ENCODE measurements at regions not wholly inside any gene's neighbourhood (a gene's known extent, or its start where the extent isn't known, plus 50 kb on each side); places are given as distances from the start of the nearest gene placed in this dataset.

DNA sequence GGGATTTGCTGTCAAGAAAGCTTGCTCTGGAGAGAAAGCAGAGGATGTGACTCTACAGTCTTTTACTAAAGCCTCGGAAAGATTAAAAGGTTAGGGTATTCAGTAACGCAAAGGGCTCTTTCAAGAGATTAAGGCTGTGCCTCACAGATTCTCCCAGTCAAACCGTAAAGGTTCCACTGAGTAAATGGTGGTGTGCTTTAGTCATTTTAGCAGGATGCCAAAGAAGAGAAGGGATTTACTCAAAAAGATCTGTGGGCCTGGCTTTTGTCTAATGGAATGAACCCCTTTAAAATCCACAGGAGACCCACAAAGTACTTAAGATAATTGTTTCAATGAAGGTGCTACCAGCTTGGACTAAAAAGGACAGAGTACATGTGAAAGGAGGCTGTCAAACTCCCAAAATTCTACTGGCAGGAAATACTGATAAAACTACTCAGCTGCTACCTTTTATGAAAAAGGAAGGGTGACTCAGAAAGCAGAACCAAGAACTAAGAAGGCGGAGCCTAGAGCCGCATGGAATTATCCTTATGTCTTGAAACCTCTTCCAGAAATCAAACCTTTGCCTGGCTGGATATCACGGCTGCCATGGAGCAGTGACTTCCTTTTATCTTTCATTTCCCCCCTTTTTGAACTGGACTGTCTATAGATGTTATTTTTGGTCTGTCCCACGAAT lies 670.2 kb upstream of the ZEB2 start:
- DNase-seq = peak; percentile 17

DNA sequence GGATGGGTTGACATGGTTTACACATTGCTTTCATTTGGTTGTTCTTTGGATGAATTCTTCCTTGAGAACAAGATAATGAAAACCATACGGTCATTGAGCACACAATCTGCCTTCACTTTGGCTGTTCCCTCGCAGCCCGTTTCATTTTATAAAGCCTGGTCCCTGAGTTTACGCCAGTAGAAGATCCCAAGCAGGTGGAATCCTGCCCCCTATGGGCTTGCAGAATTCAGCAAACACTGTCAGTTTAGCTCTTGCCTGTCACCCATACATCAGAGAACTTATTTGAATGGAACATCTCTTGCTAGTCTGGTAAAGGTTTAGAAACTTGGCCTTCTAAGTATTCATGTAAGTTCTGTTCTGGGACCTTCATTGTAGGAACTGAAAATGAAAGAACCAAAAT lies 666.4 kb upstream of the ZEB2 start:
- peak; percentile 54 for DNase-seq

DNA sequence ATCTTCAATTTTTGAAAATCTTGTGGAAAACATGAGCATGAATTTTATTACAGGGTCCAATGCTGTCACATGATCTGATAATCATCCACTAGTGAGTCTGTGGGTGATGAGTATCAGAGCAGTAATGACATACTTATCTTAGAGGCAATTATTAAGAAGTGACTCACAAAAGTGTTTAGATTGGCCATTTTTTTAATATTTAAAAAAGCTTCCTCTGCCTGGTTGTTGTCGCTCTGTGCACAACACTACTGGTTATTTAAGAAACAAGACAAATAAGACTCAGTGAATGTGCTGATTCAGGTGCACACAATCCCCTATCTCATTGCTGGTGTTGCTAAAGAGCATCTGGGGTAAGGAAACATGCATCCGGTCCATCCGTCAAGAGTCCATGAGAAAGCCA lies 665.8 kb upstream of the ZEB2 start:
- peak; percentile 54 for DNase-seq

DNA sequence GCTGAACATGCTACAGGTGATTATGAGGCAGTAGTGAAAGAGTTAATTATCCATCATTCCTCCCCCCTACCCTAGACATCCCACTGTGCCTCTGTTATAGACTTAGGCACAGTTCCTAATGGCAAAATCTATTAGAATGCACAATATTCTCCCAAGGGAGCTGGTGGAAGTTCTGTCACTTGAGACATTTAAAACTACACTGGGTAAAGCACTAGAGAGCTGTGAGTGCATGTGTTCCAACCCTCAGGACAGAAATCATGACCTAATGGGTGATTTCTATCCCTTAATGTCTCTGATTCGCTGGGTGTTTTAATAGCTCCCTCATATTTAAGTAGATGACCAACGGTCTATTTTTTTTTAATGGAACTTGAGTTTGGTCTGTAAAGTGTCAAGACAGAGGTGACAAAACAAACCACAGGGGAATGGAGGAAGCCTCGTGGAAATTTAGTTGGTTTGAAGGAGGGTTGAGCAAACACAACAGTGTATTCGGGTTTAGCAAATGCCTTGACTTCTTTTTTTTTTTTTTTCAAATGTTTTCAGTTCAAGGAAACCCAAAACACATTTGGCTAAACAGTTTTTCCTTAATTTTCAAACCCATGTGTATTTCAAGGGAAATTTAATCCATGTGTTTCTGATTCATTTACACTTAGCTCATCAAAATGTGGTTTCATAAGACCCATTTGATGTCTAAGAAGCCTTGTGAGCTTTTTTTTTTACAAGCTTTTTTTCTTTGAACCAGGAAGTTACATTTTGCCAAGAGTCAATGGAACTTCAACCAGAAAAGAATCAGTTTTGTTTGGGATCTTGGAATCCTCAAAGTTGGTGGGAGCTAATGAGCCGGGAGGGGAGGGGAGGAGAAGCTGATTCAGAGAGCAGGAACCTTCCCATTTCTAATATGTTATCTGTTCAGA lies 665.1 kb upstream of the ZEB2 start:
- peak; percentile 88 for DNase-seq

DNA sequence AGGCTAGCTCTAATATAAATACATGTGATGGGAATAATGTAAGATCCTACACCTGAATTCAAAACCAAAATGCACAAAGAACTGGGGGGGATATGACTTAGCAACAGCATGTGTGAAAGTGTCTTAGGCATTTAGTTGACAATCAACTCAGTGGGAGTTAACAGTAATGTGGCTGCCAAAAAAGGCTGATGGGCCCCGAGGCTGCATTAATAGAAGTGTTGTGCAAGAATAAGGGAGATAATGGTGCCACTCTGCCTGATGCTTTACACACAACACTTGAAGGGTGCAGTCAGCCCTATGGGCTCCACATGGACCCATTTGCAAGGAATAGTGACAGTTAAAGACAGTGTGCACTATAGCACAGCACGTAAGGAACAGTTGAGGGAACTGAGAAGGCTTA lies 649.4 kb upstream of the ZEB2 start:
- no peak for DNase-seq

DNA sequence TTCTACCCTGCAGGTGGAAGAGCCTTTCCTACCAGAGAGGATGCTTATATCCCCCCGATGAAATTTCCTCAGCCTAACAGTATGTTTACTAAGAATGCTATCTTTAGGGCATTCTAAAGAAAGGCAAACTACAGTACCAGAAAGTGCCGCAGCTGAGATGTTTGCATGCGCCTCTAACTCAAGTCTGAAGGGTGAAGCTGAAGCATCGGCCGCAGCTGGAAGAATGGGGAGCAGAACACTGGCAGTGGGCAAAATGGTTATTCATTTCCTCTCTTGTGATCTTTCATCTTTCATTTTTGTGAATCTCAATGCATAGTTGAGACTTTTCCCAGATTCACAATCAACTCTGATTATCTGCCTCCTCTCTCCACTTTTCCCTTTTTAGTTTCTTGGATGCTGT lies 648.2 kb upstream of the ZEB2 start:
- DNase-seq = no peak

DNA sequence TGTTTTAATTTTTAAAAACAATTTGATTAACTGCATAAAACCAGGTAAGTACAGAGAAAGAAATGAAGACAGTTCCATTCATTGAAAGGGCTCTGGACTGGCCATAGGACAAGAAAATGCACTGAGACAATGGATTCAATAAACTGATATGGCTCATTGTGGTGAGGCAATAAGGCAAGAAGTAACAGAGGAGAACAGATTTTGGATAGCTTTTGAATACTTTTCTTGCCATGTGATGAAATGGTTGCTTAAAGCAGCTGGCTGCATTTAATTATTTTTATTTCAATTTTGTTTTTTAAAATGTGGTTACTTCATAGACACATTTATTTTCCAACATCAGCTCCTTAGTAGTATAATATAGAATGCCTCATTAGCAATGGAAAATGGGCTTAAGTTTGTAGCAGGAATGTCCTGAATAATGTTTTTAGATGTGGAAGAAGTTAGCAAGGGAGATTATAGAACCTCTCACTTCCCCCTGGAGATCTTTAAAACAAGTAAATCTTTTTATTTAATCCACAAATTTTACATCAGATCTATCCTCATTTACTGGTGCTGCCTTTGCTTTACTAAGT lies 646.9 kb upstream of the ZEB2 start:
- no peak for DNase-seq

DNA sequence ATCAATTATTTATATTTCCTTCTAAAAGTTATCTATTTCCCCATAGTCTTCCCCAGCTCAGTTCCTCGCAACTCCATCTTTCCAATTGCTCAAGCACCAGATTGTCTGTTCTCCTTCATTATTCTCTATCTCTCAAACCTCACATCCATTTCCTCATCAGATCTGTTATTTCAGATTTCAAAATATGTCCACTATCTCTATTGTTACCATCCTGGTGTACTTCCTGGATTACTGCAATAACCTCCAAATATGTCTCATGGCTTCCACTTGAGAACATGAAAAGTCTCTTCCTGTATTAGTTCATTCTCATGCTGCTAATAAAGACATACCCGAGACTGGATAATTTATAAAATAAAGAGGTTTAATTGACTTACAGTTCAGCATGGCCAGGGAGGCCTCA lies 641.7 kb upstream of the ZEB2 start:
- DNase-seq = no peak

DNA sequence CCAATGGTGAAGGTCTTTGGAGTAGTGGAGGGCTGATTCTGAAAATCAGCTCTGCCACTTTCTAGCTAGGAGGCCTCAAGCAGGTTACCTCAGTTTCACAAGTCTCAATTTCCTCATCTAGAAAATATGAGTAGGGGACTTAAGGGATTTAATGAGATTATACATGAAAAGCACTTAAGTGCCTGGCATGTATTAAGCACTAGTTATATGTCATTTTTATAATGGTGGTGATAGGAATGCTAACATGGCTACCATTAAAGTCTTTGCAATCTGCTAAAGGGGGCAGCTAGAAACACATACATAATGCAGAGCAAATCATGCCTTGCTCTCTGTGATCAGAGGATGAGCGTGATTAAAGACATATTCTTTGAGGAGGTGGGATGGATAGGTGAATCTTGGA lies 640.9 kb upstream of the ZEB2 start:
- DNase-seq = no peak

DNA sequence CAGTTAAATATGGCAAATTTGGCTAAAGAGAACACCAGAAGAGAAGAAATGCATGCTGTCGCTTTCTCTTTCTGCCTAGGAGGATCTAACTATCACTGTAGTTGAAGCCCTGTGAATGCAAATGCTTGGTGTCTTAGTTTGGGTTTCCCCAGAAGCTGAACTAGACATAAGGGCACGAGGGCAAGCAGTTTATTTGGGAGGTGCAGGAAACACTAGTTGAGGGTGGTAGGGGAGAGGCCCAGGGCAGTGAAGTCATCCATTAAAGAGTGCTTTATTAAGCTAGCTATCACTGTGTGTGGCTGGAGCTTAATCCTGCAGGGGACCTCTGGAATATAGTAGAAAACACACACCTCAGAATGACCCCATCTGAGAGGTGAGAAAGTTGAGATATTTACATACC lies 639.8 kb upstream of the ZEB2 start:
- DNase-seq = no peak

DNA sequence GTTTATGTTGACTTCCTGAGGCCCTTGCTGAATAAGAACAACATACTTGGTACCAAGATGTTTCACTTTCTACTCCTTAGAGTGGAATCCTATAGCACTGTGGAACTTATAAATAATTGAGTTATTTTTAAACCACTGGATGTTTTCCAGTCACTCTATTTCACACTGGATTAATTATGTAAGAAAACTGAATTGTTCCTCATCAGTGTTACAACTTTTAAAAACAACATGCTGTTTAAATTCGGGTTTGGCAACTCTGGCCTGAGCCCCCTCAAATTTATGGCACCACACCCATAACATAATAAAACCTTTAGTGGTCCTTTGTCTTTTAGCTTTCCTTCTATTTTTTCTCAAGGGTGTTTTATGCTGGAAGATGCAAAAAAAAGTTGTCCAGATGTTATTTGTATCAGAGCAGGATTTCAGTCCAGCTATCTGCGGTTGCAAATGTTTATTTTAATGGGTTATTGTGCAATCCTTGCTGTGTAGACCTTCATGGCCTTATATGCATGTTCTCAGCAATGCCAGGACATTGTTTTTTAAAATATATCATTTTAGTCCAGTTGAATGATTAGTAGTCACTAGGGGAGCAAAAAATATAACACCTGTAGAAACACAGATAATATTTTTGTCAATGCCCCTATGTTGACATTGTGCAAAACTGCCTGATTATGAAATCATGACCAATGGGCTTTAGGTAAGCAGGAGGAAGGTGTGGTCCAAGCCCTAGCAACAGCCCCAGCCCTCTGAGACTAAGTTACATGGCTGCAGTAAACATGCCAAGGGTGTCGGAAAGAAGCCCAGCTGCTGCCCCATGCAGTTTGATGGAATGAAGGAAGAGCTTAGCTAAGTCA lies 638.0 kb upstream of the ZEB2 start:
- DNase-seq = peak; percentile 85

DNA sequence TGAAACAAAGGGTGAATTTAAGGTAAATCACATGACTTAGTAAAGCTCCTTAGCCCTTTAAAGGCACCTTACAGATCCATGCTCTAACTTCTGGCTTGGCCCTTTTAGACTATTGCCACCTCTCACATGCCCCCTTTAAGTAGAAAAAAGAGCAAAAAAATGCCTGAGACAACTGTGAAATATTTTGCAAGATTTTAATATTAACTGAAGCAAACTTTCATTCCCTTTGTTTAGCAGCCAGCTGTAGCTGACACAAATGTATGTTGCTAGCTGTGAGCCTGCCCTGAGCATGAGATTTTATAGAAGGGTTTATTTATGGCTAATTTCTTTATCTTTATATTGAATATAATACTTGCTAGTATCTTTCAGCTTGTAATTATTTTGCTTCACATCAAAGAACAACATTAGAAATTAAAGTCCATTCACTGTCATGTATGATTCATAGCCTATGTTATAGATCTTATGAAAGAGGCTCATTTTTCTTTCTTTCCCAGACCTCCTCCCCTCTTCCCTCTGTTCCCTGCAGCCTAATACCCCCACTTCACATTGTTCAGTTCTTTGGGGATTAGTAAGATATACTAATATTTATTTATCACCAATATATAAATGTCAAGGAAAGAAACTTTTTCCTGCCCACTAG lies 637.2 kb upstream of the ZEB2 start:
- DNase-seq = peak; percentile 1

DNA sequence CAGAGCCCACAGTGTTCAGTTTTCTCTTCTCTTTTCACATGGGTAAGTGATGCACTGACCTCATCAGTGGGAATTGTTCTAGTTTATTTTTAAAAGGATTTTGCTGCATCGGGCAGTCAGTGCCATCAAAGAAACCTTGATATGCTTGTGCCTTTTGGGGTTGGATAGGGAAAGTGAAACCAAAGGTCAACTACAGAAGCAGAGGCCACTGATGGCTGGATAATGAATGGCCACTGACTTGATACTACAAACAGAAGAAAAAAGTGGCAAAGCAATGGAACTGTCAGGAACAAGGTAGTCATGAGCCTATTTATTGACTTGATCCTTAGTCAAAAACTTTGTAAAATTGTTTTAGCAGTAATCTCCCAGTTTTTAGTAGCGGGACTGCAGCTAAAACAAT lies 636.3 kb upstream of the ZEB2 start:
- DNase-seq = no peak

DNA sequence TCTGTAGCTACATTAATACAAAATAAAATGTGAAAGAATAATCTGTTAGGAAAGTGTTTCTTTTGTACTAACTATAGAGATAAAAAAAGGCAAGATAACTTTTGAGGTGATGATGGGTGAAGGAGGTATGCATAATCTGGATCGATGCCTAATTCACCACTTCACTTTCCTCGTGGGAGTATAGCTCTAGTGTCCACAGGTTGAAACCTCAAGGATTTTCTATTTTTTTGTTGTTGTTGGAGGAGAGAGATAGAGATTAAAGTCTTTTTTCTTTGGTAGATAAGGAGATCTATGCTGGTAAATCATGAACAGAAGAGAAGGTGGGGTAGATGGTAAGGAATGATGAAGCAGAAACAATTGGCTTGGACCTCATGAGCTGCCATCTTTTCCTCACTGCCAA lies 635.3 kb upstream of the ZEB2 start:
- no peak for DNase-seq

DNA sequence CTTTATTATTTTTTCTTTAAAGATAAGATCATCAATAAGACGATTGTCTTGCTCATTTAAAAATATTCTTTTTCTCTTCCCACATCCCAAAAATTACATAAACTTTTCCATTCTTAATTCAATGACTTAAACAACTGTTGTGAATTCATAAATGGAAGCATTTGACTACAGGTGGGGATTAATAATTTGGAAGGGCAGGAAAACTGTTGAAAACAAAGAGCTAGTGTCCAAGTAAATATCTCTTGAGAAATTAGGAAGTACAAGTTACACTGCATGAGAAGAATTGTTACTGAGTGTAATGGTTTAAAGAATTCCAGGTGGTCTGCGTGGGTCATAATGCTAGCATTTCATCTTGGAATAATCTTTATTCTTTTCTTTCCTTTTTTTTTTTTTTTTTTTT lies 634.8 kb upstream of the ZEB2 start:
- no peak for DNase-seq

DNA sequence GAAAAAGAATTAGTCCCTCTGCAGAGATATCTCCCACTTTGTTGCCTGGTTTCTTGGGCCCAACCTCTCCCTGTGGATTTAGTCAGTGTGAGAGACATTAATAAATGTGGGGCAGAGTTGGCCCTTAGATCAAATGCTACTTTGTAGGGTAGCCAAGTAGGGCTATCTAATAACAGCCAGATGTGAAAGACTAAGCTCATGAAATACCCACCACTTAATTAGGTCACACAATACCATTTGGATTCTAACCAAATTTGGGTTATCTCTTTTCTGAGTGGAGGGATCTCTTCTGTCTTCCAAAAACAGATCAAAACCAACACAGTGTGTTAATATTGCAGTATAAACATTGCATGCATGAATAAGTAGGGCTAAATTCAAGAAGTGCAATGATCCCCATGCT lies 626.8 kb upstream of the ZEB2 start:
- no peak for DNase-seq

DNA sequence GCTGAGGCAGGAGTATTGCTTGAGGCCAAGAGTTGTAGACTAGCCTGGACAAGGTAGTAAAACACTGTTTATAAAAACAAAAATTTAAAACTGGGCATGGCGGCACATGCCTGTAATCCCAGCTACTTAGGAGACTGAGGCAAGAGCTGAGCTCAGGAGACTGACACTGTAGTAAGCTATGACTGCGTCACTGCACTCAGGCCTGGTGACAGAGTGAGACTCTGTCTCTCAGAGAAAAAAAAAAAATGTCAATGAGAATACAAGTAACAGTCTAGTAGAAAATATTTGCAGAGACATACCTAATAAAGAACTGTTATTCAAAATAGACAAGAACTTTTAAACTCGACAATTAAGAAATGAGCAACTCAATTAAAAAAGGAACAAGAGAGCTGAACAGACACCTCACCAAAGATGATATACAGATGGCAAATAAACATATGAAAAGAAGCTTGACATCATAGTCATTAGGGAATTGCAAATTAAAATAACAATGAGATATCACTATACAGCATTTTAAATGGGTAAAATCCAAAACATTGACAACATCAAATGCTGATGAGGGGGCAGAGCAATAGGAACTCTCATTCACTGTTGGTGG lies 624.3 kb upstream of the ZEB2 start:
- no peak for DNase-seq

DNA sequence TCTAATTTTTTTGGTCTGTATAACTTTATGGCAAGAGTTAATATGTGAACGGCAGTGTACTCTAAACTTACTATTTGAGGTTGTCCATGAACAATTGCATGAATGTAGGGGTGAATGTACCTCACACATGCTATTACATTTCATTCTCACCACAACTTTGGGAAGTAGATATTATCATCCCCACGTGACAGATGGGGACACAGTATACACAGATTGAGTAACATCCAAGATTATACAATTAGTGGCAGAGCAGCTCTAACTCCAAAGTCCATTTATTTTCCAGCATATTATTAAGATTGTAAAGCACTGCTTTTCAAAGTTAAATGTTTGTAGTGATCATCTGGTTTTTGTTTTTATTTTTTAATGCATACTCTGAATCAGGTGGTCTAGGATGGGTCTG lies 622.1 kb upstream of the ZEB2 start:
- DNase-seq = no peak

DNA sequence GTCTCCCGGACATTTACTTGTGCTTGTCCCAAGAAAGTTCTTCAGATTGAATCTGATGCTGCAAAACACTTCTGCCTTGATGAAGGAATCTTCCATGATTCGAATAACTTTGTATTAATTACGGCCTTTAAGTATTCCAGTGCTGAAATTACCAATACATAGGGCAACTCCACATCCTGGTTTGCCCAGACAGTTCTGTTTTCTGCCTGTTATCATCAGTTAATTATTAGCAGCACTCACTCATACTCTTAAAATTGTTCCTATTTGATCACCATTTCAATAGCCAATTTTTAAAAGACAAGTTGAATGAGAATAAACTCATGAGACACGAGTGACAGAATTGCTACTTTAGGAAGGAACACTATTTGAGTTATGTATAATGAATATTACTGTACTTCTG lies 620.7 kb upstream of the ZEB2 start:
- no peak for DNase-seq

DNA sequence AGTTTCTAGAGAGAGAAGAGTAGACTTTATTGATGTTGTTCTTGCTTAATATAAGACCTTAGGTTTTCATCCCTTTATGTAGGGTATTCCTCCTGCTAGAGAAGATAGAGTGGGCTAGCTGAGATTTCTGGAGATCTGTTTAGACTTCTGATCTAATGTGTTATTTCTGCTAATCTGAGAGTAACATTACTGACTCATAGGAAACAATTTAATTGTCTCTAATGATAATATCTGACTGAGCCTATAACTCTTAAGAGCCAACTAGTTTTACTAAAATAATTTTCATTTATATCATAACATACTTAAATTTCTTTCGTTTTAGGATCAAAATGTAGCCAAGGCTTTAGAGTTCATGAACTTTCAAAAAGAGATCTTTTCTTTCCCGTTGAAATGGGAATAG lies 618.7 kb upstream of the ZEB2 start:
- no peak for DNase-seq

DNA sequence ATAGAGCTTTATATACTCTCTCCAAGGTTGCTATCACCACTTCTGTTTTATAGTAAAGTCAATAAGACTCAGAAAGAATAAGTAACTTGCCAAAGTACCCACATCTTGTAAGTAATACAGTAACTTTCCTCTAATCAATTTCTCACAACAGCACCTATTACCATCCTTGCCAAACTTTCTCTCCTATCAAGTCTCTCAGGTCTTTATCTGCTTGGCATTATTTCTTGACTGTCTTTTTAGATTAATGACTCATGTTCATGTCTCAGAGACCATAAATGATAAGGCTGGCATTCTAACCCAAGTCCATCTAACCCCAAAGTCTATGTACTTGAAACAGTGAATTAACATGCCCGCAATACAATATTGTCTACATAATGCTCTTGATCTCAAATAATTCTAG lies 618.0 kb upstream of the ZEB2 start:
- no peak for DNase-seq

DNA sequence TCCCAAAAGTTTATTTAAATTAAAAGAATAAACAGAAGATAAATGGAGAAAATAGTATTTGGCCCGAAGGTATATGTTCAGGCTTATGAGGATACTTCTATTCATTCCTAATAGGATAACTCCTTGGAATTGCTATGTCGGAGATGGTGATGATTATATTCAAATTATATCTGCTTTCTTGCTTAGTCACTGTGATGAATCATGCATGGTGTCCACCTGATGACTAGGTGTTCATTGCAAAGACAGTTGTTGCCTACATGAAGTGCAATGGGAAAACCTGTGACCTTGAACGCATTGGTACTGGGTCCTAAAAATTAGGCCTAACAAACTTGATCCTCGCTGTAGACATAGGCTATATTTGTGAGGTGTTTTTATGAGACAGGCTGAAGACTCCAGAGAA lies 617.3 kb upstream of the ZEB2 start:
- DNase-seq = no peak
